ENCODE measurements at regions not wholly inside any gene's neighbourhood (a gene's known extent, or its start where the extent isn't known, plus 50 kb on each side); places are given as distances from the start of the nearest gene placed in this dataset.

DNA sequence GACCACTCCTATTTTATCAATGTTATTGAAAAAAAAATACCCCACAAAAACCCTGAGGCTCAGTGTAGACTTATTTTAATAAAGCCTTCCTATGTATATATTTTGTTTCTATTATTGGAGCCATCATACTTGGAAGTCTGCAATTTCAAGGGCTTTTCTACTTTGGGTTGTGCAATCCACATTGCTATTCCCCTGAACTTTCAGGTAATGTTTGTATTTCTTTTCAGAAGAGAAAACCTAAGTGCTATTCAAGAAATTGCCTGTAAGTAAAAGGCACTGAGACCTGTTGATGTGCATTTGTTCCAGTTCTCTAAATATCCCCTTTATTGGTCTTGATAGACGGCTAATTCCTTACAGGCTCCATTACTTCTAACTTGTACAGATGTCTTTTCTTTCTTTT is 280.7 kb upstream of the RAG2 start:
- H3K27ac ChIP-seq (ENCODE audit: low read depth, low read length) = no peak overlapping the region
- POLR2A ChIA-PET = no interaction called here
- CTCF ChIA-PET = no interaction called here
- DNase-seq (ENCODE audit: low read depth, low spot score) = no peak
- H3K4me3 ChIP-seq (ENCODE audit: low read depth, low read length) = no peak overlapping the region
- no peaks in the 10 kb centered on the region for H3K9me3 ChIP-seq (ENCODE audit: control insufficient read depth, insufficient read depth, low read length)
- H3K27me3 ChIP-seq (ENCODE audit: control insufficient read depth, insufficient read depth, low read length) = no peaks in the 10 kb centered on the region
- TF ChIP-seq, protein P1, sequence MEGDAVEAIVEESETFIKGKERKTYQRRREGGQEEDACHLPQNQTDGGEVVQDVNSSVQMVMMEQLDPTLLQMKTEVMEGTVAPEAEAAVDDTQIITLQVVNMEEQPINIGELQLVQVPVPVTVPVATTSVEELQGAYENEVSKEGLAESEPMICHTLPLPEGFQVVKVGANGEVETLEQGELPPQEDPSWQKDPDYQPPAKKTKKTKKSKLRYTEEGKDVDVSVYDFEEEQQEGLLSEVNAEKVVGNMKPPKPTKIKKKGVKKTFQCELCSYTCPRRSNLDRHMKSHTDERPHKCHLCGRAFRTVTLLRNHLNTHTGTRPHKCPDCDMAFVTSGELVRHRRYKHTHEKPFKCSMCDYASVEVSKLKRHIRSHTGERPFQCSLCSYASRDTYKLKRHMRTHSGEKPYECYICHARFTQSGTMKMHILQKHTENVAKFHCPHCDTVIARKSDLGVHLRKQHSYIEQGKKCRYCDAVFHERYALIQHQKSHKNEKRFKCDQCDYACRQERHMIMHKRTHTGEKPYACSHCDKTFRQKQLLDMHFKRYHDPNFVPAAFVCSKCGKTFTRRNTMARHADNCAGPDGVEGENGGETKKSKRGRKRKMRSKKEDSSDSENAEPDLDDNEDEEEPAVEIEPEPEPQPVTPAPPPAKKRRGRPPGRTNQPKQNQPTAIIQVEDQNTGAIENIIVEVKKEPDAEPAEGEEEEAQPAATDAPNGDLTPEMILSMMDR (IDR thresholded peaks at IDR 0.05; ENCODE audit: low read depth, low read length) = no peak

DNA sequence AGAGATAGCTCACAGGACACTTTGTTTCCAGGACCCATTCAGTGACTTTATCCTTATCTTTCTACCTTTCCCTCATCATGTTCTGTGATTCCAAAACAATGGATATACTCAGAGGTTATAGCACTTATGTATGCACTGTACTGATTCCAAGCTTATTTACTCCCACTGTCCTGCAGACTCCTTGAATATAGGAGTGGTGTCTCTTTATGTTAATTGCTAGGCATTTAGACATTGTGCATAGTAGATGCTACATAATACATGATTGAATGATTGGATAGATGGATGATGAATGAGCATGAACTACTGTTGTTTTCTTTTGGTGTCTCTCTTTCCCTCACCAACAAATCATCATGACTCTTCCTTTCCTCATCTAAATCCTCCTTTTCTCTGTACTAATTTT is 279.1 kb upstream of the RAG2 start:
- H3K27ac ChIP-seq (ENCODE audit: low read depth, low read length) = no peak overlapping the region
- TF ChIP-seq, protein P1 (IDR thresholded peaks at IDR 0.05; ENCODE audit: low read depth, low read length) = no peak
- CTCF ChIA-PET = no interaction called here
- no peak for DNase-seq (ENCODE audit: low read depth, low spot score)
- no peaks in the 10 kb centered on the region for H3K9me3 ChIP-seq (ENCODE audit: control insufficient read depth, insufficient read depth, low read length)
- no peak overlapping the region for H3K4me3 ChIP-seq (ENCODE audit: low read depth, low read length)
- POLR2A ChIA-PET = no interaction called here
- H3K27me3 ChIP-seq (ENCODE audit: control insufficient read depth, insufficient read depth, low read length) = no peaks in the 10 kb centered on the region

DNA sequence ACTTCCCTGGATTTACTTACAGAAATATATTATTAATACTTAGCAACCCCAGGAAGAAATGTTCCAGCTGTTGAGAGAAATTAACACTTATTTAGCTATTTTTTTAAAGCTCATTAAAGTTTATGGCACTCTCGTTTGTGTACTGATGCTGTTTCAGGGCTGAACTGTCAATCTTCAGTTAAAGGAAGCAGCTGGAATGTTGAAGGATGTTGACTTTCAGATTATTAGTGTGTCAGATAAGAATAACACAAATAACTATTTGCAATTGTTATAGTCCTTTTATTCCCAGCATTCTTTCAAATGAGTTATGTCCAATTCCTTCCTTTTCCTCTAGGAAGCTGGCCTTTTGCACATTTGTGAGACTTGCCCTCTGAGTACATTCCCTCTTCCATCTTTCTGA is 278.2 kb upstream of the RAG2 start:
- no peaks in the 10 kb centered on the region for H3K27me3 ChIP-seq (ENCODE audit: control insufficient read depth, insufficient read depth, low read length)
- POLR2A ChIA-PET = no interaction called here
- no peak for DNase-seq (ENCODE audit: low read depth, low spot score)
- TF ChIP-seq, protein P1 (IDR thresholded peaks at IDR 0.05; ENCODE audit: low read depth, low read length) = no peak
- no peak overlapping the region for H3K27ac ChIP-seq (ENCODE audit: low read depth, low read length)
- H3K9me3 ChIP-seq (ENCODE audit: control insufficient read depth, insufficient read depth, low read length) = no peaks in the 10 kb centered on the region
- CTCF ChIA-PET = no interaction called here
- no peak overlapping the region for H3K4me3 ChIP-seq (ENCODE audit: low read depth, low read length)

DNA sequence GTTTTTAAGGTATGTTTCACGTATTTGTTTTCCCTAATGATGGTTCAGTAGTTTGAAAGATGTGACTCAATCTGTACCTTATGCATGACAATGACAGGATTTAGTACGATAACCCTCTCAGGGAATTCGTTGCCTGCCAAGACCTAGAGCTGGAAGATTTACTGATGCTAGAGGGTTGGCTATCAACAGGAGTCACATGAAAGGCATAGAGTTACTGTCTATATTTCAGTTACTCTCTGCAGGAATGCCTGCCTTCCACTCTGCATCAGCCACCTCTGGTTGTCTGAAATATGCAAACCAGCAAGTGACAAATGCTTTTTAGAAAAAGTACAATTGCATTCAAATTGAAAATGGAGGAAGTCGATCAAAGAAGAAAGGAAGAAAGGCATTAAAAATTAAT is 276.3 kb upstream of the RAG2 start:
- ChIA-PET CTCF (no interaction called here), POLR2A (no interaction called here)
- no peaks in the 10 kb centered on the region for H3K27me3 ChIP-seq (ENCODE audit: control insufficient read depth, insufficient read depth, low read length)
- no peaks in the 10 kb centered on the region for H3K9me3 ChIP-seq (ENCODE audit: control insufficient read depth, insufficient read depth, low read length)
- no peak for DNase-seq (ENCODE audit: low read depth, low spot score)
- TF ChIP-seq, protein P1 (IDR thresholded peaks at IDR 0.05; ENCODE audit: low read depth, low read length) = no peak
- H3K4me3 ChIP-seq (ENCODE audit: low read depth, low read length) = no peak overlapping the region
- H3K27ac ChIP-seq (ENCODE audit: low read depth, low read length) = no peak overlapping the region

DNA sequence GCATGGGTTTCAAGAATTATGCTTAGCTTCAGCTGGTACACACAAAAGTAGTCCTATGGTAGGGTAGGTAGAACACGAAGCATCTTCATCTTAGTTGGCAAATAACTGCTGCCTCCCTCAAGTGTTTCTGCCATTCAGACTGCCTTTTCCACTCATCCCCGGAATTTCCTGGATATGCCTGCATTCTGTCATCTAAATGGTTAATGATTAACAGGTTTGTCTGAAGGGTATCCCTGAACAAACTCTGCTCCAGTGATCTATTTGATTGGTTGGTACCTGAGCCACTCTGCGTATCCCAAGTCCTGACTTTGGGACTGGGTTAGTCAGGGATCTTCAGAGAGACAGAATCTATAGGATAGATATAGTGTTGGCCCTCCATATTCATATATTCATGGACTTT is 272.3 kb upstream of the RAG2 start:
- no peak overlapping the region for H3K4me3 ChIP-seq (ENCODE audit: low read depth, low read length)
- H3K27ac ChIP-seq (ENCODE audit: low read depth, low read length) = no peak overlapping the region
- ChIA-PET POLR2A (no interaction called here), CTCF (no interaction called here)
- DNase-seq (ENCODE audit: low read depth, low spot score) = no peak
- no peaks in the 10 kb centered on the region for H3K27me3 ChIP-seq (ENCODE audit: control insufficient read depth, insufficient read depth, low read length)
- TF ChIP-seq, protein P1 (IDR thresholded peaks at IDR 0.05; ENCODE audit: low read depth, low read length) = no peak
- no peaks in the 10 kb centered on the region for H3K9me3 ChIP-seq (ENCODE audit: control insufficient read depth, insufficient read depth, low read length)
